ENCODE measurements at regions not wholly inside any gene's neighbourhood (a gene's known extent, or its start where the extent isn't known, plus 50 kb on each side); places are given as distances from the start of the nearest gene placed in this dataset.

DNA sequence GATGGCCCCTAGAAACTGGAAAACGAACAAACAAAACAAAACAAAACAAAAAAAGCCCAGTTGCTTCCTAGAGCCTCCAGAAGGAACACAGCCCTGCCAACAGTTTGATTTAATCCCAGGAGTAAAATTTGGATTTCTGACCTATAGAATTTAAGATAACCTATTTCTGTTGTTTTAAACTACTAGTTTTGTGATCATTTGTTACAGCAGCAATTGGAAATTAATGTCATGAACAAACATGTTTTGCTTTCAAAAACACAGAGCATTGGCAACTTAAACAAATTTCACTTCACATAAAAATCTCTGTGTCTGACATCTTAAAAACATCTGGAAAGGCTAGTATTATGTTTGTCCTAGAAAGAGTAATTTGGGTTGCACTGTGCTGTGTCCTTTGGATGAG lies 437.3 kb downstream of the METTL15 start:
- no peak for DNase-seq (ENCODE audit: low read depth)
- H3K9ac ChIP-seq (ENCODE audit: low read length): no peak overlapping the region
- H3K27me3 ChIP-seq (replicated peaks; ENCODE audit: control insufficient read depth, insufficient read depth, low read length): no peaks in the 10 kb centered on the region
- H3K9me3 ChIP-seq (ENCODE audit: control insufficient read depth, low read length): no peaks in the 10 kb centered on the region
- no peaks in the 10 kb centered on the region for H3K36me3 ChIP-seq (ENCODE audit: control insufficient read depth, insufficient read depth, low read length, severe bottlenecking)
- H3K4me3 ChIP-seq (ENCODE audit: low read length): no peak overlapping the region
- H3K4me1 ChIP-seq (ENCODE audit: control insufficient read depth, insufficient read depth, low read length): no peaks in the 10 kb centered on the region

DNA sequence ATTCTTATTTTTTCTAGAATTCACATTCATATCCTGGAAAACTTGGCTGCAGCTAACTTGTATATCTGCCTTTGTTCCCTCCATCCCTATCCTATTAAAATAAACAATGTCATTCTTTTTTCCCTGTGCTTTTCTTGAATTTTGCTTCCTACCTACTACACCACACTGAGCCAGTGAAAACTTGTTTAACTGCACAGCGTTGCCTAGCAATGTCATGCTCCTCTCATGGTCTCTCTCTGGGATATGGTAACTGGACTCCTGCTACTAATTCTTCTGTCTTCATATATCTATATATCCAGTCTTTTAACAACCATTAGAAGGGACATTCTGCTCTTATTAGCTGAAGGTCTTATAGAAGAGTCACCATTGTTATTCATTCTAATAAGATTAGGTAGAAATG lies 434.4 kb downstream of the METTL15 start:
- Histone ChIP-seq H3K27me3 (replicated peaks; ENCODE audit: control insufficient read depth, insufficient read depth, low read length) (no peaks in the 10 kb centered on the region), H3K9ac (ENCODE audit: low read length) (no peak overlapping the region), H3K4me1 (ENCODE audit: control insufficient read depth, insufficient read depth, low read length) (no peaks in the 10 kb centered on the region), H3K36me3 (ENCODE audit: control insufficient read depth, insufficient read depth, low read length, severe bottlenecking) (no peaks in the 10 kb centered on the region), H3K9me3 (ENCODE audit: control insufficient read depth, low read length) (no peaks in the 10 kb centered on the region), H3K4me3 (ENCODE audit: low read length) (no peak overlapping the region)
- DNase-seq (ENCODE audit: low read depth): no peak

DNA sequence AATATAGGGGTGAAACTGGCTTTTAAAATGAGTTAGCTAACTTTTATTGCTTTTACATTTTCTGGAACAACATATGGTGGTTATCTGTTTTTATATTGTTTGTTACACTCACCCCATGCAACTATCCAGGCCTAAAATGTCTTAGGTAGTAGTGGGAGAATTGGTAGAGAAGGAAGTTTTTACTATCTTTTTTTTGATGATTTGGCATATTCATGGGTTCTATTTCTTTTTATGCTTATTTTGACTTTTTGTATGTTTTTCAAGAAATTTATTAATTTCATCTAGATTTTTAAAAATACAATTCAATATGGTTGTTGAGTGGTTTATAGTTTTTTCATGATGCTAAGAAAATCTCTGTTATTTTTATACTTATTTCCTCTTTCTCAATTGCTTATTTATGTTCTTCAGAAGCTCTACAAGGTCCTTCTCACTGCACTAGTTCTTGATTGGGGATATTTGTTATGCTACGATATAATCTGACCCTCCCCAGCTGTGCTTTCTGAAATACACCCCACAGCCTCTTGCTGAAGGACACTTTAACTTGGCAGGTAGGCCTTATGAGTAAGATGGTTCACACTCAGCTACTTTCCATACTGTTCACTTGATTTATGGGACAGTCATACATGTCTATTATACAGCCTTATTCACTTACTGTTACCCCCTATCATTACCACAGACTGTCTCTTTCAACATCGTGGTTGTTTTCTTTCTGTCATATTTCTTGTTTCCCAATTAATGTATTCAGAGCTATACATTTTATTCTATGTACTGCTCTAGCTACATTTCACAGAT lies 431.2 kb downstream of the METTL15 start:
- H3K4me3 ChIP-seq (ENCODE audit: low read length): no peak overlapping the region
- no peaks in the 10 kb centered on the region for H3K4me1 ChIP-seq (ENCODE audit: control insufficient read depth, insufficient read depth, low read length)
- no peaks in the 10 kb centered on the region for H3K9me3 ChIP-seq (ENCODE audit: control insufficient read depth, low read length)
- no peak for DNase-seq (ENCODE audit: low read depth)
- H3K27me3 ChIP-seq (replicated peaks; ENCODE audit: control insufficient read depth, insufficient read depth, low read length): no peaks in the 10 kb centered on the region
- no peak overlapping the region for H3K9ac ChIP-seq (ENCODE audit: low read length)
- H3K36me3 ChIP-seq (ENCODE audit: control insufficient read depth, insufficient read depth, low read length, severe bottlenecking): no peaks in the 10 kb centered on the region

DNA sequence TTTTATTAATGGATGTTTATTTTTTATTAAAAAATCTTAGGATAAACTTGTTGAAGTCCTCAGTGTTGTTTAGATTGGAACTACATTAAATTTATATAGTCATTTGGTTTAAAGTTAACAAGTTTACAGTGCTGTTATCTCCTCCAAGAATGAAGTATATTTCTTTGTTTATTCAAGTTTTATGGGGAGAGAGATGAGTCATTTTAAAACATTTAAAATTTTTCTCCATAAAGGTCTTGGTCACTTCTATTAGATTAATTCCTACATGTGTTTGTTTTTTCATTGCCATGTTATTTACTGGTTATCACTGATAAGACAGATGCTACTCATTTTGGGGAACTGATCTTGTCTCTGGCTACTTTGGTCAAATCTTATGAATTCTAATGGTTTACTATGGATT lies 429.6 kb downstream of the METTL15 start:
- no peaks in the 10 kb centered on the region for H3K36me3 ChIP-seq (ENCODE audit: control insufficient read depth, insufficient read depth, low read length, severe bottlenecking)
- H3K9me3 ChIP-seq (ENCODE audit: control insufficient read depth, low read length): no peaks in the 10 kb centered on the region
- DNase-seq (ENCODE audit: low read depth): no peak
- H3K4me3 ChIP-seq (ENCODE audit: low read length): no peak overlapping the region
- H3K9ac ChIP-seq (ENCODE audit: low read length): no peak overlapping the region
- no peaks in the 10 kb centered on the region for H3K4me1 ChIP-seq (ENCODE audit: control insufficient read depth, insufficient read depth, low read length)
- H3K27me3 ChIP-seq (replicated peaks; ENCODE audit: control insufficient read depth, insufficient read depth, low read length): no peaks in the 10 kb centered on the region

DNA sequence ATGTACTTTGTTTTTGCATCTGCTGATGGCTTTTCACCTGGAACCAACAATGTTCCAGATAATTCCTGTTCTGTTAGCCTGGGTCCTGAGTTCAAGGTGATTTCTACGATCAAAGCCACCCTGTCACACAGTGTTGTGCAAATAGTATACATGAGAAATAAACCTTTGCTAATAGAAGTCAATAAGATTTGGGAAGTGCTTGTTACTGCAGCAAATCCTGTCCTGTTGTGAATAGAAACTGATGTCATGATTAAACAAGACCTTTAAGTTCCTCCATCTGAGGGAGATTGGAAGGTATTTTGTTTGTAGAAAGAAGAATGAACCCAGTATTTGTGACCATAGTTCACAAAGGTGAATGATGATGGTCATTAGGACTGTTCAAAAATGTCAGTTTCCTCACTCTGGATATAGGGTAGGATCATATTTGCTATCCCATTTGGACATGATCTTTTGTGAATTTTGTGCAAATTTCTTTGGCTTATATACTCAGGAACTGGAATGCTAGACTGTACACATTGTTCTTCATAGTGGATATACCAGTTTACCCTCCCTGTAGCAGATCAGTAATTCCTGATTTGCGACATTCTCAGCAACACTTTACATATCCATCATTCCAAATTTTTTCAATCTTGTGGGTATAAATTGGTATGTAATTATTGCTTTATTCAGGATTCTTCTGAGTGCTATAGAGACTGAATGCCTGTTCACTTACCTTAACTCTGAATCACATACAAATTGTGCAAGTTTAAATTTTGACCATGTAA lies 428.5 kb downstream of the METTL15 start:
- Histone ChIP-seq H3K36me3 (ENCODE audit: control insufficient read depth, insufficient read depth, low read length, severe bottlenecking) (no peaks in the 10 kb centered on the region), H3K9ac (ENCODE audit: low read length) (no peak overlapping the region), H3K4me3 (ENCODE audit: low read length) (no peak overlapping the region), H3K27me3 (replicated peaks; ENCODE audit: control insufficient read depth, insufficient read depth, low read length) (no peaks in the 10 kb centered on the region), H3K9me3 (ENCODE audit: control insufficient read depth, low read length) (no peaks in the 10 kb centered on the region), H3K4me1 (ENCODE audit: control insufficient read depth, insufficient read depth, low read length) (no peaks in the 10 kb centered on the region)
- DNase-seq (ENCODE audit: low read depth): no peak

DNA sequence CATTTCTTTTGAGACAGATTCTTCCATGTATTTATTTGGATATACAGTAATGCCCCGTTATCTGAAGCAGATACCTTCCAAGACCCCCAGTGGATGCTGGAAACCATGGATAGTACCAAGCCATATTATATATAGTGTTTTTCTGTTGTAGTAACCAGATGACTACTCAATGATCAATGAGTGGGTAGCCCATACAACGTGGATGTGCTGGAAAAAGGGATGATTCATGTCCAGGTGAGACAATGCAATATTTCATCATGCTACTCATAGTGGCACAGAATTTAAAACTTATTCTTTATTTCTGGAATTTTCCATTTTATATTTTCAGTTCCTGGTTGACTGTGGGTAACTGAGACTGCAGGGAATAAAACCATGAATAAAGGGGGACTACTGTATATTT lies 427.5 kb downstream of the METTL15 start:
- Histone ChIP-seq H3K4me1 (ENCODE audit: control insufficient read depth, insufficient read depth, low read length) (no peaks in the 10 kb centered on the region), H3K9ac (ENCODE audit: low read length) (no peak overlapping the region), H3K27me3 (replicated peaks; ENCODE audit: control insufficient read depth, insufficient read depth, low read length) (no peaks in the 10 kb centered on the region), H3K36me3 (ENCODE audit: control insufficient read depth, insufficient read depth, low read length, severe bottlenecking) (no peaks in the 10 kb centered on the region), H3K4me3 (ENCODE audit: low read length) (no peak overlapping the region), H3K9me3 (ENCODE audit: control insufficient read depth, low read length) (no peaks in the 10 kb centered on the region)
- no peak for DNase-seq (ENCODE audit: low read depth)

DNA sequence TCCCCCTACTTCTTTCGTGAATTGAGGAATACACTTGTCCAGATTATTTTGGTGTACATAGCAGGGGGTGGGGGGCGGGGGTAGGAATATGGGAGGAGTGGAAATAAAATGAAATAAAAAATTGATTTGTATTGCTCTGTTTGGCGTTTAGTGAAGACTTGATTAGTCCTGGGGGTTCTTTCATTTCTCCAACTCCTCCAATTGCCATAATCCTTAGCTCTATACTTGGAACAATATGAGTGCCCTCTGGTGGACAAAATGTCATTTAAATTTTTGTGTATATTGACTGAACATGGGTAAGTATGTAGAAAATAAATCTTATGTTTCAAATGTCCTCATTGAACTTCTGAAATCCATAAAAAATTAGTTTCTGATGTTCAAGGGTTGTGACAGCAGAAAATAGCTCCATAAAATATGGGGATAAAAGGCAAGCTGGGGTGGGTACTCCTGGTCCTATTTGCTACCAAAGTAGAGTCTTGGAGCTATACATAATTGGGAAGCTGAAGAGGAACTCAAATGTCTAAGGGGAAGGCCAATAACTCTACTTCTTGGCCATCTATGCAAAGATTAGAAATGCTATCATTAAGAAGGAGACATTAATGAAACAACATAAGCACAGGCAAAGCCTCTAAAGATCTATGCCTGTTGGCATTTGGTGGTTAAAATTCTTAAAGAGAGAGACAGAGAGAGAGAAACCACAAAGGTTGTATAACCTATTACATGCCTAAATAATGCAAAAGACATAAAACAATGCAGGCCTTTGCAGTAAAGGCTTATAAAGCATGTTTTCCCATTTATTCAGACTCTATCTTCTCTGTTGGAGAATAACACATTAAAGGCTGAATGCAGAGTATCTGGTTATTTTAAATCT lies 421.6 kb downstream of the METTL15 start:
- H3K4me3 ChIP-seq (ENCODE audit: low read length): no peak overlapping the region
- no peak overlapping the region for H3K9ac ChIP-seq (ENCODE audit: low read length)
- peaks cover 19% of the 10 kb centered on the region for H3K9me3 ChIP-seq (ENCODE audit: control insufficient read depth, low read length)
- H3K27me3 ChIP-seq (replicated peaks; ENCODE audit: control insufficient read depth, insufficient read depth, low read length): no peaks in the 10 kb centered on the region
- no peaks in the 10 kb centered on the region for H3K4me1 ChIP-seq (ENCODE audit: control insufficient read depth, insufficient read depth, low read length)
- DNase-seq (ENCODE audit: low read depth): peak; percentile 81
- H3K36me3 ChIP-seq (ENCODE audit: control insufficient read depth, insufficient read depth, low read length, severe bottlenecking): no peaks in the 10 kb centered on the region

DNA sequence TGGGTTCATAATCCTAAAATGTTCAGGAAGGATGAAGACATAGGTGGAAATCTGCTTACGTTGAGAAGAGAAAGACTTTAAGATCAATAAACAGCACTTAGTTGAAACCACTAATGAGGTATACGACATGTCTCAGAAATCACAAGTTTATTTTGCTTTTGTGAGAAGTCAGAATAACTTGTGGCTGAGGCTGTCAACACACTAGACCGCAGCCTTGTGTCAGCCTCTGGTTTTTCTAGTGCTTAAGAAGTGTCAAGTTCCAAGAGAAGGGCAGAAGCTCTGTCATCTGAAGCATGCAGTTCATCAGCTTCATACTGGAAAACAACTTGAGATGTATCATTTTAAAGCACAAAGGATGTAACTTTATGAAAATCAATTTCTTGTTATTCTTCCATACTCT lies 420.9 kb downstream of the METTL15 start:
- H3K27me3 ChIP-seq (replicated peaks; ENCODE audit: control insufficient read depth, insufficient read depth, low read length): no peaks in the 10 kb centered on the region
- no peaks in the 10 kb centered on the region for H3K4me1 ChIP-seq (ENCODE audit: control insufficient read depth, insufficient read depth, low read length)
- no peak for DNase-seq (ENCODE audit: low read depth)
- no peak overlapping the region for H3K4me3 ChIP-seq (ENCODE audit: low read length)
- no peaks in the 10 kb centered on the region for H3K36me3 ChIP-seq (ENCODE audit: control insufficient read depth, insufficient read depth, low read length, severe bottlenecking)
- peaks cover 21% of the 10 kb centered on the region for H3K9me3 ChIP-seq (ENCODE audit: control insufficient read depth, low read length)
- no peak overlapping the region for H3K9ac ChIP-seq (ENCODE audit: low read length)

DNA sequence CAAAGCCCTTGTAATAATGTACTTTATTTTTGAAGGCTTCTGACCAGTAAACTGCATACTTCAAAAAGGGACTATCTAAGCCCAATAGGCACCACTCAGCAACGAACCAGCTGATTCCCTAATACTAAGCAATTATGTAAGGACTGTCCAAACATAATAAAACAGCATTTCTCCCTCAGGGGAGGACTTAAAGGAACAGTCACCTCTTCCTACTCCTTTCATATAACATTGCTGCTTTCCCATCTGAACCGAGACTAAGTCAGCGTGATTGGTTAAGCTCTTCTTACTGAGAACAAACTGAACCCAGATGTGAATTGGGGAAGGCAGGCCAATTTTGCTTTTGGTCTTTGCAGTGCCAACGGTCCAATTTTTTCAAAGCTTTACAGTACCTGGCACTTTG lies 420.0 kb downstream of the METTL15 start:
- no peaks in the 10 kb centered on the region for H3K36me3 ChIP-seq (ENCODE audit: control insufficient read depth, insufficient read depth, low read length, severe bottlenecking)
- H3K27me3 ChIP-seq (replicated peaks; ENCODE audit: control insufficient read depth, insufficient read depth, low read length): no peaks in the 10 kb centered on the region
- H3K4me3 ChIP-seq (ENCODE audit: low read length): no peak overlapping the region
- DNase-seq (ENCODE audit: low read depth): peak; percentile 62
- no peaks in the 10 kb centered on the region for H3K4me1 ChIP-seq (ENCODE audit: control insufficient read depth, insufficient read depth, low read length)
- no peak overlapping the region for H3K9ac ChIP-seq (ENCODE audit: low read length)
- peaks cover 21% of the 10 kb centered on the region for H3K9me3 ChIP-seq (ENCODE audit: control insufficient read depth, low read length)

DNA sequence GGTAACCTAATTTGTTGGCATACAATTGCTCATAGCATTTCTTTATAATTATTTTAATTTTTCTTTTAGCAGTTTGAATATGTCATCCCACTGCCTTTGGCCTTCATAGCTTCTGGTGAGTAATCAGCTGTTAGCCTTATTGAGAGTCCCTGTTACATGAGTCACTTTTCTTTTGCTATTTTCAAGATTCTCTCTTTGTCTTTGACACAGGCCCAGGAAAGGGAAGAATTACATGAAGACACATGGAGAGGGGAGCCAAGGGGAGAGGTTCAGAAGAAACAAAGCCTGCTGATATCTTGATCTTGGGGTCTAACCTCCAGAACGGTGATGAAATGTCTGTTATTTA lies 418.2 kb downstream of the METTL15 start:
- Histone ChIP-seq H3K9me3 (ENCODE audit: control insufficient read depth, low read length) (peaks cover 21% of the 10 kb centered on the region), H3K27me3 (replicated peaks; ENCODE audit: control insufficient read depth, insufficient read depth, low read length) (no peaks in the 10 kb centered on the region), H3K9ac (ENCODE audit: low read length) (no peak overlapping the region), H3K4me1 (ENCODE audit: control insufficient read depth, insufficient read depth, low read length) (no peaks in the 10 kb centered on the region), H3K36me3 (ENCODE audit: control insufficient read depth, insufficient read depth, low read length, severe bottlenecking) (no peaks in the 10 kb centered on the region), H3K4me3 (ENCODE audit: low read length) (peak overlapping the region; percentile 48)
- no peak for DNase-seq (ENCODE audit: low read depth)
